ENCODE measurements at regions not wholly inside any gene's neighbourhood (a gene's known extent, or its start where the extent isn't known, plus 50 kb on each side); places are given as distances from the start of the nearest gene placed in this dataset.
"Not testable (repeated sequence)": the region's sequence is repeated elsewhere in the genome, so short reads cannot be mapped to it uniquely, and the experiment has no call there.

DNA sequence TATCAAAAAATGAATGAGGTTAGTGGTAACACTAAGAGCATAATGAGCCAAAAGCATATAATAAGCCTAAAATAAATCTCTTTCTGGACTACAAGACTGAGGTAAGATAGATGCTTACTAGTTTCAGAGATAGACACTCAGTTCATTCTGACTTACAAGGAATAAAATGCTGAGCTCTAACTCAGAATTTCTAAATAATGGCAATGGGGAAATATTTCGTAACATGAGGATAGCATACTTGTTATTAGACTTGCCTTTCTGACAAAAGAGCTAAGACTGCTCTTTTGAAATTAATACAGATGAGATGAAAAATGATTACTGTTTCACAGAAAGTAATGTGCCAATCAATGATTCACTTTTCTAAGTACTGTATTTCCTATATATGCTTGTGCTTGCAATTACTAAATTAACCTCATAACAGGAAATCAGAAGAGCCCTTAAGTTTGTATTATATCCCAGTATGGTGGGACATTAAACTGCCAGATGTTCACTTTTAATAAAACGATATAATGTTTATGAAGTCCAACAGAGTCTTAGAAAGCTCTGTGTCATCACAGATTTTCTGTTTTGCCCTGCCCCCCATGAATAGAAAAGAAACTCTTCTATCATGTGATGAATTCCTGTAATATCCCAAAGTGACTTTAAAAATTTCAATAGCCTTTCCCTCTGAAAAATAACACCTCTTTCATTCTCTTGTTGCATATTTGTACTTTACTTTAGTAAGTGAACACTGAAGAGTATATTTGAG, 2771.0 kb upstream of the PCDH20 start:
- no peak for DNase-seq (ENCODE audit: low spot score)

DNA sequence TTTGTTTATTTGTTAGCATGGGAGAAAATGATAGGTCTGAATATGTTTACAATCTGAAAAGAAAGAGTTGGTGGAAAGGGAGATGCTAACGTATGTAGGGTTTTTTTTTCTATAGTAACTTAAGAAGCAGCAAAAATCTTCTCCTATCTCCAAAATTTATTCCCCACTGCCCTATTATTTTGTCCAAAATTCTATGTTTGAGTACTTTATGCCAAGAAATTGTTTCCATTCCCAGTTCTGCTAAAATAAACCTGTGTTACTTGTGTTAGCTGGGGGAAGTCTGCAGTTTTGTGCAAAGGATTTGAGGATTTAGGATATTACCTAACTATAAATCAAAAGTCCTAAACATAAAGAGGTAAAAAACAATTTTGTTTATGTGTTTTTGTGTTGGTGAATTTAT, 2770.4 kb upstream of the PCDH20 start:
- no peak for DNase-seq (ENCODE audit: low spot score)

DNA sequence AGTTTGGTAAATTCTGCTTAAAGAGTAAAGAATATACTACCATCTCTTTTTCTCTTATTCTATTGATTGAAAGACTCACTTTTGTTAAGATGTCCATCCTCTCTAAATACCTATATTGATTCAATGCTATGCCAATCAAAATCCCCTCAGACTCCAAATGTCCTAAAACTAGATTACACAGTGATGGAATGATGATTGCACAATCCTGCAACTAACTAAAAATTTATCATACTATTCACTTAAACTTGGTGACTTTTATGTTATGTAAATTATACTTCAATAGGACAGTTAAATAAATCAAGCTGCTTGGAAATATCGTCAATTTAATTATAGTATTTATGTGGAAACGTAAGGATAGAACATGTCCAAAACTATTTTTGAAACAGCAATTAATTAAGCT, 2765.1 kb upstream of the PCDH20 start:
- no peak for DNase-seq (ENCODE audit: low spot score)

DNA sequence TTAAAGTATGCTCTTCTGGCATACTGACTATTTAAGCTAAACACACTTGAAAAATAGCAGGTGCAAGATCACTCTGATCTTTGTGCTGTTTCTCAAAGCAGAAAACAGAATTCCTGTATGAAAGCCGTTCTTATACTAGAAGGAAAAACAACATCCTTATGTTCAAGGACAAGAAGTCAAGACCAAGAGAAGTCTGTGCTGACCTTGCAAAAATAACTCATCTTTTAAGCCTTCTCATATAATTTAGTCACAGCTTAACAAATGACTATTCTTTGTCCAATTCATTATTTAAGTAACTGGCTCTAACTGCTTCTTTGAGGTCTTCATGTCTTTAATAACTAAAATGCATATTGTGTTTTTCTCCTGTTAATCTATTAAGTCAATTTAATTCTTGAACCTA, 2750.2 kb upstream of the PCDH20 start:
- DNase-seq (ENCODE audit: low spot score), result no peak

DNA sequence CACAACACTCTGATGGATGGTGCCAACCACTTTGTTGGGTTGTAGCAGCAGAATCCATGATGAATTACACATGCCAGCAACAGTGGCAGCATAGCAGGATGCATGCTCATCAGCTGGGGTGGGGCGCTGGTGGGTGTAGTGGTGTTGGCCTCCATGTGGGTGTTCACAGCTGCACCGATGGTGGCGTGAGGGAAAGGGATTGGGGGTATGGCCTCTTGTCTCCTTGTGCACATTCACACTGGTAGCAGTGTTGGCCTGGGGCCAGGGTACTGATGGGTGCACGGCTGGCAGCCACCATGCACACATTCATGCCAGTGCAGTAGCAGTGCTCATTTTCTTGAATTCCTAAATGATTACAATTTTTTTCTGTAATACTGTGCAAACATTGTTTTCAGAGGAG, 2748.8 kb upstream of the PCDH20 start:
- DNase-seq (ENCODE audit: low spot score), result no peak

DNA sequence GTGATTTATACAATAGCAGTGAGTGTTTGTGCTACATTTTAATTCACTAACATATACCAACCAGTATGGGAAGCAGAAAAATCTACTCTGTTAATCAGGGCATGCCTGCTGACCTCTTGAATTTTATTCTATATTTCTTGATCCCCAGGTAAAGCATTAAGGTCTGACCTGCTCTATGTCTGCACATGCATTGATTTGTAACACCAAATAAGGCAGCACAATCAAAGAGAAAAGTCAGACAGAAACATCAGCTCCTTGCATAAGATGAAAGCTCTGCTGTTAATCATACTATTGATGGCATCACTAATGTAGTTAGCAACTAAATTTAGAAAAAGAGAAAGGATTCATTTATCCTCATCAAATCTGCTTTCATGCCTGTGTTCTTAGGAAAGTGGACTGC, 2744.8 kb upstream of the PCDH20 start:
- DNase-seq (ENCODE audit: low spot score), result no peak

DNA sequence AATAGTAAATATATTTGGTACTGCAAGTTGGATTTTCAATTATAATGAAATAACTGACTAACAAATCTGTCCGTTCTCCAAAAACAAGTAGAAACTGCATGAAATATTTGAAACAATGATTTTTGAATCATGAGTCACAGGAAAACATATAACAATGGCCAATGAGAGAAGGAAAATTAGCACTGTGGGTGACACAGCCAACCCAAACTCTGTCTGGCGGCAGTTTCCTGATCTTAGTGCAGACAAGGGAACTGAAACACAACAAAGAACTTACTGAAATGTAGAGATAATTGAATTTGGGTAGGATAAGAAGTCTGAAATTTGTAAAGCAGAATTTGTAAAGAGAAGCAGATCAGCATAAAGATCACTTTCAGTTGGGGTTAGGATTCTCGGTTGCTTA, 2743.3 kb upstream of the PCDH20 start:
- DNase-seq (ENCODE audit: low spot score), result peak; percentile 3

DNA sequence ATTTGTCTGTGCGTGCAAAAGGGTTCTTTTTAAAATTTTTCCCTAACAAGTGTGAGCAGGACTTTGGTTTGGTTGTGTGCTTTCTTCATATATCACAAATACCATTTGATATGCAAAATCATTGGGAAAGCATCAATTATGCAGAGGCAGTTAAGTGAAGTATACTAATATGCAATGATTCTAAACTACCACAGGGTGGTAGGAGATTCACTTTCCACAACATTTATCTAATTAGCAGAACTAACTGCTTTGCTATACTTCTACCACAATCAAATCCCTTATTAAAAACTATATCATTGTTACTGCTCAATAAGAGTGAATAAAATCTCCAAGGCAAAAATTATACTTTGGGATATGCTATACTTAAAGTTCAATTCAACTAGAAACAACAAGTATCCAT, 2738.9 kb upstream of the PCDH20 start:
- no peak for DNase-seq (ENCODE audit: low spot score)

DNA sequence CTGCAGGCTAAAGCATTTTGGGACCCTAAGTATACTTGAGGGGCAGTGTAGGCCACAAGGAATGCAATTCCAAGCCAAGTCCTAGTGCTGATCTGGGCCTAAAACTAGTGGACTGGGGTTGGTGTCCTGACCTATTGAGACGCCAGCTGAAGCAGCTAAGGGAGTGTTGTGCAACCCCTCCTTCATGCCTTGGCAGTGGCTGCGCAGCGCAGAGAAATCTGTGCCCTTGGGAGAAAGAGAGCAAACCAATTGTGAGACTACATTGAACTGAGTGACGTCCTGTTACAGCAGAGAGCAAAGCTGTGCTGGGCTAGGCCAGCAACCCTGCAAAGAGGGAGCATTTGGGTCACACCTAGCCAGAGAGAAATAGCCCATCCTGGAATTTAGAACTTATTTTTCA, 2715.0 kb upstream of the PCDH20 start:
- no peak for DNase-seq (ENCODE audit: low spot score)

DNA sequence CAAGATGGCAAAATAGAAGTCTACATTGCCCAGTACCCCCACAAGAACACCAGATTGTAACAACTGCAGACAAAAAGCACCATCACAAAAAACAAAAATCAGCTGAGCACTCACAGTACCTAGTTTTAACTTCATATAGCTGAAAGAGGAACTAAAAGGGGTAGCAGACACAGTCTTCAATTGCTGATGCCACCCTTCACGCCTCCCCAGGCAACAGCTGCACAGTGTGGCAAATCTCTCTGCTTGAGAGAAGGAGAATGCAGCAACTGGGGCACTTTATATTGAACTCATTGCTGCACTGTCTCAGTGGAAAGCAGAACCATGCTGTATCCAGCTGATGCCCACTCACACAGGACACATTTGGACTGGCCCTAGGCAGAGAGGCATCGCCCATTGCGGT, 2714.5 kb upstream of the PCDH20 start:
- no peak for DNase-seq (ENCODE audit: low spot score)

DNA sequence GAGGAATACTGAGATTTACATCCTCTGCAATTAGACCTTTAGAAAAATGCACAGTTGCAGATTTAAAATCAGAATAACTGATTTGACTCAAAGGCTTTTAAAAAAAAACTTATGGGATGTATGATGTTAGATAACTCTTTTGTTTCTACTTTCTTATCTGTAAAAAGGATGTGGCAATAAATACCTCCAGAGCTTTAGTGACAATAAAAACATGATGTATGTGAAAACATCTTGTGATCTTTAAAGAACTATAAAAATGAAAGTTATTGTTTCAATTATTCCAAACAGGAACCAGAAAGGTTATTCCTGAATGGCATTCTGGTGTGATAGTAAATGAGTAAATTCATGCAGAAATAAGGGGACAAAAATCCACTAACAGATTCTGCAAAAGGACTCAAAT, 2712.2 kb upstream of the PCDH20 start:
- no peak for DNase-seq (ENCODE audit: low spot score)

DNA sequence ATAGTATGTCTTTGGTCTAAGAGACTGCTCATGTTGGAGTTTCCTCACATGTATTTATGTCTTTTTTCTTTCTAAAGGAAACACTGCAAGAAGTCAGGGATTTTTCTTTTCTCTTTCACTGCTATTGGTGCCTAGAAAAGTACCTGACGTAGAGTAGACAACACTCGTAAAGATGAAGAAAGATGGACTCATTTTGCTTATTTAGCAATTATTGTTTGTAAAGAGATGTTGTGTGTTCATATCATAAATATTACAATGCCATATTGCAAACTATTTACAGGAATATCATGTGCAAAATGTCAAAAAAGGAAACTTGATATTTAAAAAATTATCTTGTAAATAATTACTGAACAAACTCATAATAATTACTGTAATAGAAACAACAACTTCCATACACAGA, 2711.5 kb upstream of the PCDH20 start:
- DNase-seq (ENCODE audit: low spot score), result no peak

DNA sequence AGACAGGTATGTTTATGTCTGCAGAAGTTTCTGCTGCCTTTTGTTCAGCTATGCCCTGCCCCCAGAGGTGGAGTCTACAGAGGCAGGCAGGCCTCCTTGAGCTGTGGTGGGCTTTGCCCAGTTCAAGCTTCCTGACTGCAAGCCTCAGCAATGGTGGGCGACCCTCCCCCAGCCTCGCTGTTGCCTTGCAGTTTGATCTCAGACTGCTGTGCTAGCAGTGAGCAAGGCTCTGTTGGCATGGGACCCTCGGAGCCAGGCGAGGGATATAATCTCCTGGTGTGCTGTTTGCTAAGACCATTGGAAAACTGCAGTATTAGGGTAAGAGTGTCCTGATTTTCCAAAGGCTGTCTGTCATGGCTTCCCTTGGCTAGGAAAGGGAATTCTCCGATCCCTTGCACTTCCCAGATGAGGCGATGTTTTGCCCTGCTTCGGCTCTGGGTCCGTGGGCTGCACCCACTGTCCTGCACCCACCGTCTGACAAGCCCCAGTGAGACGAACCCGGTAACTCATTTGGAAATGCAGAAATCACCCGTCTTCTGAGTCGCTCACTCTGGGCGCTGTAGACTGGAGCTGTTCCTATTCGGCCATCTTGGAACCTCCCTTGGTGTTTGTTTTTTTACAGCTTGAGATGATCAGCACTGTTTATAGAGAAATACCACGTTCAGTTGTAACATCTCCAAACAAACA, 2705.5 kb upstream of the PCDH20 start:
- not testable (repeated sequence) for DNase-seq (ENCODE audit: low spot score)

DNA sequence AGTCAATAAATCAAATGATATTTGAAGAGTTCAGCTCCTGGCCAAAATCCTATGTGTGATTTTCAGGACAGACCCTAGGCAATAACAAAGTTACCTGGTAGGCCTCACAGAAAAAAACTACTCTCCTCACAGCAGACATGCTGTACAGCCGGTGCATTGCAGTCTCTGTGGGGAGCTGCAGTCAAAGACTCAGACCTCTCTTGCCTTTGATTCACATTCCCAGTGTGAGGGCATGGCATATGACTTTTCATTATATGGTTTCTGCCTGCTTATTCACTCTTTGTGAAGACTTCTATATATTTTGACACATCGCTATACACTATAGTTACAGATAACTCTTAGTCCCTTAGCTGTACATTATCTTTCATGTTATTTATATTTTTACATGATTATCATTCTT, 2684.3 kb upstream of the PCDH20 start:
- no peak for DNase-seq (ENCODE audit: low spot score)

DNA sequence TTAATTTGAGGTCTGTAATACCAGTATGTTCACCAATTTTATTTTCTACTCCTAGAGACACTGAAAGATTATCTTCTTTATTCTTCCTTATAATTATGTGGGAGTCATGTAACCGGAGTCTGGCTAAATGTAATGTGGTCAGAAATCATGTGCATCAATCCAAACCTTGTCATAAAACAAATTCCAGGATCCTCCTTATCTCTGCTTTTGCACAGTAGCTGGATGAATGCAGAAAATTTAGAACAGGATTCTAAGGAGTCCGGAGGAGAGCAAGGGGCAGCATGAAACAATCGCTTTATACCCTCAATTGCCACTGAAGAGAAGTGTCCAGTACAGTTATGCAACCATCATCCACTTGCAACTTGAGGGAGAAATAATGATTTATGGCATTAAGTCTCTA, 2674.7 kb upstream of the PCDH20 start:
- DNase-seq (ENCODE audit: low spot score), result no peak

DNA sequence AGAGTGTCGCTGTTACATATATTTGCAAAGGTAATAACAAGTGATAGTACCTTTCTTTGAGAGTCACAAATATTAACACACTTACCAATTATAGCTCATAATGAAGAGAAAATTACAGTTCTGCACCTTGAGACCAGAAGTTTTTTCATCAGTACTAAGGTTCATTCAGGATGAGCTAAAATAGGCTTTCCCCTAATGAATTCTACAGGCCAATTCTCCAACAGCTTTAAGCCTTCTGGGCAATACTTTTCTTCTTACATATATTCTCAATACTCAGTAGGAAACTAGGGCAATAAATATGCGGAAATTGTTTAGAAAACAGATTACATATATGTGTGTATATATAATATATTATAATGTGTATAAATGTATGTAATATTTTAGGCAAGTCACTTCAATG, 2672.8 kb upstream of the PCDH20 start:
- DNase-seq (ENCODE audit: low spot score), result no peak

DNA sequence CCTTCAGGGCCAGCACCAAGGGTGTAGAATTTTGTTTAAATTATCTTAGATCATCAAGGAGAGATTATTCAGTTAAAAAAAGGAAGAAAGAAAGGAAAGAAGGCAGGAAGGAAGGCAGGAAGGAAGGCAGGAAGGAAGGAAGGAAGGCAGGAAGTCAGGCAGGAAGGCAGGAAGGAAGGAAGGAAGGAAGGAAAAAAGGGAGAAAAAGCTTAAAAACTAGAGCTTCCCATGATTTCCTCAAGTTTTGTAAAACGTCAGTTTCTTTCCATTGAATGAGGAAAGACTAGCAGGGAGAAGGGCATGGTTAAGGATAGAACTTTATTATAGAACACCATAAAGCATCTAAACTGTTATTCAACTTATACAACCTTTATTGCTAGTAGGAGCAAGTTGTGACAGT, 2672.0 kb upstream of the PCDH20 start:
- DNase-seq (ENCODE audit: low spot score), result no peak

DNA sequence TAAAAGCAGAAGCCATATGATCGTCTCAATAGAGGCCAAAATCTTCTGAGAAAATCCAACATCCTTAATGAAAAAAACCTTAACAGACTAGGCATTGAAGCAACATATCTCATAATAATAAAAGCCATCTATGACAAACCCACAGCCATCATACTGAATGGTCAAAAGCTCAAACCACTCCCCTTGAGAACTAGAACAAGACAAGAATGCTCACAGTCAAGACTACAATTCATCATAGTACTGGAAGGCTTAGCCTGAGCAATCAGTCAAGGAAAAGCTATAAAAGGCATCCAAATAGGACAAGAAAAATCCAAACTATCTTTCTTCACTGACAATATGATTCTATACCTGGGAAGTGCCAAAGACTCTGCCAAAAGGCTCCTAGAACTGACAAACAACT, 2668.2 kb upstream of the PCDH20 start:
- no peak for DNase-seq (ENCODE audit: low spot score)

DNA sequence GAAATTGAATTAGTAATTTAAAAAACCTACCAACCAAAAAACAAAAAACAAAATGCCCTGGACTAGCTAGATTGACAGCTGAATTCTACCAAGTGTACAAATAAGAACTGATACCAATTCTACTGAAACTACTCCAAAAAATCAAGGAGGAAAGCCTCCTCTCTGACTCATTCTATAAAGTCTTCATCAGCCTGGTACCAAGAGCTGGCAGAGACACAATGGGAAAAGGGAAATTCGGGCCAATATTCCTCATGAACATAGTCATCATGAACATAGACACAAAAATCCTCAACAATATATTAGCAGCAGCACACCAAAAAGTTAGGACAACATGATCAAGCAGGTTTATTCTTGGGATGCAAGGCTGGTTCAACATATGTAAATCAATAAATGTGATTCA, 2667.7 kb upstream of the PCDH20 start:
- DNase-seq (ENCODE audit: low spot score), result no peak

DNA sequence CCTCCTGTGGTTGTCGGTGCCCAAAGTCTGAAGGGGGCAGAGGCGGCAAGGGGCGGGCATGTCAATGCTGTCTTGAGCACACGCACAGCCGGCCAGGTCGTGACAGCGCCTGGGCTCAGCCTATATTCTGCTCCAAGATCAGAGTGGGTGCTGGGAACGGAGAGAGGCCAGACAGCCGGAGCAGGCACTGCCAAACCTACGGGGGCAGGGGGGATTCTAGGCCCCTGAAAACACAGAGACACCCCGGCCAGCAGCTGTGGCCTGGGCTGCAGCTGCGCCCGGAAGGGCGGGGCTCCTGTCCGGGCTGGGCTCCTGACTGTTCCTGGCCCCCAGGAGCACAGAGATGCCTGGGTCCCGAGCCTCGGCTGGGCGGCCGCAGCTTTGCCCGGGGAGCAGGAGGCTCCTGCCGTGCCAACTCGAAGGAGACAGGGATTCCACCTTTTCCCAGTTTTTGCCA, 2662.9 kb upstream of the PCDH20 start:
- DNase-seq (ENCODE audit: low spot score), result no peak

DNA sequence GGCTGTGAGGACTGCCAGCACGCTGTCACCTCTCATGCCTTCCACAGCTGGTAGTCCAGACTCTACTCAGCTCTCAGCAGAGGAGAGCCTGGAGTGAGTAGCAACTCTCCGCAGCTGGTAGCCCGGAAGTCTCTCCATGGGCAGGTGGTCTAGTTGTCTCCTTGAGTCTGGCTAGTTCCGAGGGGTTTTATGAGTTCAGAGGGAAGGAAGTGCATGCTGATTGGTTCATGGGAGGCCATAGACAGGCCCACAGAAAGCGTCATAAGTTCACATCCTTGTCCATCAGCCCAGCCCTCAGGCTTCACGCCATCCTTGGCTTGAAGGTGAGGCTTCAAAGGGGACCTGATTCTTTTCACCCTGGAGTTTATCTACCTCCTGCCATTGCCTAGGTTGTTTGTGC, 2662.4 kb upstream of the PCDH20 start:
- DNase-seq (ENCODE audit: low spot score), result no peak

DNA sequence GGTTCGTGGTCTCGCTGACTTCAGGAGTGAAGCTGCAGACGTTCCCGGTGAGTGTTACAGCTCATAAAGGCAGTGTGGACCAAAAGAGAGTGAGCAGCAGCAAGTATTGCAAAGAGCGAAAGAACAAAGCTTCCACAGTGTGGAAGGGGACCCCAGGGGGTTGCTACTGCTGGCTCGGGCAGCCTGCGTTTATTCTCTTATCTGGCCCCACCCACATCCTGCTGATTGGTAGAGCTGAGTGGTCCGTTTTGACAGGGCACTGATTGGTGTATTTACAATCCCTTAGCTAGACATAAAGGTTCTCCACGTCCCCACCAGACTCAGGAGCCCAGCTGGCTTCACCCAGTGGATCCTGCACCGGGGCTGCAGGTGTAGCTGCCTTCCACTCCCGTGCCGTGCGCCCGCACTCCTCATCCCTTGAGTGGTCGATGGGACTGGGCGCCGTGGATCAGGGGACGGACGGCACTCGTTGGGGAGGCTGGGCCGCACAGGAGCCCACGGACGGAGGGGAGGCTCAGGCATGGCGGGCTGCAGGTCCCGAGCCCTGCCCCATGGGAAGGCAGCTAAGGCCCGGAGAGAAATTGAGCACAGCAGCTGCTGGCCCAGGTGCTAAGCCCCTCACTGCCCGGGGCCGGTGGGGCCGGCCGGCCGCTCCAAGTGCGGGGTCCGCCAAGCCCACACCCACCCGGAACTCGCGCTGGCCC, 2661.6 kb upstream of the PCDH20 start:
- not testable (repeated sequence) for DNase-seq (ENCODE audit: low spot score)

DNA sequence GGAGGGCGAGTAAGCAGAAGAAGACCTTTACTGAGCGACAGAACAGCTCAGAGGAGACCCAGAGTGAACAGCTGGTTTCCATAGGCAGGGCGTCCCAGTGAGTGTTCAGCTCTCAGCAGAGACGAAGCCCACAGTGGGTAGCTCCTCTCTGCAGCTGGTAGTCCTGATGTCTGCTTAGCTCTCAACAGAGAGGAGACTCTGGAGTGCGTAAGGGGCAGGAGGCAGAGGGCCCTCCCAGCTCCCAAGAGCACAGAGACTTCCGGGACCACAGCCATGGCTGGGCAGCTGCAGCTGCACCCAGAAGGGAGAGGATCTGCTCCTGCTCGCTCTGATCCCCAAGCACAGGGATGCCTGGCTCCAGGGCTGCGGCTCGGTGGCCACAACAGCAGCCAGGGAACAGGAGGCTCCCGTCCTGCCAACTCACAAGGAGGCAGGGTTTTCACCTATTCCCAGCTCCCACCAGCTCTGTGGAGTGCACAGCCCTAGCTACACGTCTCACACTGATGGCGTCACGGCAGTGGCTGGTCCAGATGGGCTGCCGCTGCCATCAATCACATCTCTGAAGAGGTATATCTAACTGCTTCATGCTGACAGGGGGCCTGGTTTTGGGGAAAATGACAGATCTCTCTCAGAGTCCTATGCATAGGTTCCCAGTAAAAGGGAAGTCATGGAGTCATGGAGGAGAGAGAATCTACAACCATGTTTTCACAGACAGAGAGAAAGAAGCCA, 2660.1 kb upstream of the PCDH20 start:
- no peak for DNase-seq (ENCODE audit: low spot score)

All from COLO829 (cell line).